ENCODE measurements at regions not wholly inside any gene's neighbourhood (a gene's known extent, or its start where the extent isn't known, plus 50 kb on each side); places are given as distances from the start of the nearest gene placed in this dataset.
A peak's percentile ranks its signal among the peaks of the same experiment; 100 is the strongest.
"Not testable (repeated sequence)": the region's sequence is repeated elsewhere in the genome, so short reads cannot be mapped to it uniquely, and the experiment has no call there.

GRCh38 chr5:129246088-129246487 lies 151.5 kb downstream of the ISOC1 start:
- no peak overlapping the region for H3K27ac ChIP-seq
- TF ChIP-seq CTCF (IDR thresholded peaks at IDR 0.05; ENCODE audit: low read depth, low read length) = no peak

GRCh38 chr5:129249886-129250285 lies 155.3 kb downstream of the ISOC1 start:
- H3K4me3 ChIP-seq (ENCODE audit: low read depth, low read length) = no peak overlapping the region
- H3K27ac ChIP-seq = no peak overlapping the region
- H3K27me3 ChIP-seq (ENCODE audit: insufficient read depth, low read depth, severe bottlenecking) = no peaks in the 10 kb centered on the region
- no peaks in the 10 kb centered on the region for H3K36me3 ChIP-seq
- H3K9me3 ChIP-seq (ENCODE audit: severe bottlenecking) = no peaks in the 10 kb centered on the region
- DNase-seq = no peak
- TF ChIP-seq CTCF (IDR thresholded peaks at IDR 0.05; ENCODE audit: low read depth, low read length) = no peak

More at GRCh38 chr5:129246088-129246487, 151.5 kb downstream of the ISOC1 start:
- Histone ChIP-seq H3K36me3 (no peaks in the 10 kb centered on the region), H3K27me3 (ENCODE audit: insufficient read depth, low read depth, severe bottlenecking) (no peaks in the 10 kb centered on the region), H3K4me3 (ENCODE audit: low read depth, low read length) (no peak overlapping the region), H3K9me3 (ENCODE audit: severe bottlenecking) (no peaks in the 10 kb centered on the region)
- DNase-seq = no peak

- Histone ChIP-seq H3K9me3 (ENCODE audit: severe bottlenecking) (no peaks in the 10 kb centered on the region), H3K27me3 (ENCODE audit: insufficient read depth, low read depth, severe bottlenecking) (no peaks in the 10 kb centered on the region), H3K36me3 (no peaks in the 10 kb centered on the region), H3K27ac (no peak overlapping the region), H3K4me3 (ENCODE audit: low read depth, low read length) (no peak overlapping the region)
- TF ChIP-seq CTCF (IDR thresholded peaks at IDR 0.05; ENCODE audit: low read depth, low read length) = peak; percentile 55
- peak; percentile 13 for DNase-seq
Observed at GRCh38 chr5:129271308-129271707, 176.8 kb downstream of the ISOC1 start.

- H3K27ac ChIP-seq = no peak overlapping the region
- H3K36me3 ChIP-seq = no peaks in the 10 kb centered on the region
- no peak overlapping the region for H3K4me3 ChIP-seq (ENCODE audit: low read depth, low read length)
- no peak for TF ChIP-seq CTCF (IDR thresholded peaks at IDR 0.05; ENCODE audit: low read depth, low read length)
- no peak for DNase-seq
- H3K9me3 ChIP-seq (ENCODE audit: severe bottlenecking) = no peaks in the 10 kb centered on the region
- no peaks in the 10 kb centered on the region for H3K27me3 ChIP-seq (ENCODE audit: insufficient read depth, low read depth, severe bottlenecking)
Observed at GRCh38 chr5:129284010-129284409, 176.1 kb upstream of the ADAMTS19 start.

- H3K9me3 ChIP-seq (ENCODE audit: severe bottlenecking); H3K36me3 ChIP-seq; H3K27me3 ChIP-seq (ENCODE audit: insufficient read depth, low read depth, severe bottlenecking); H3K27ac ChIP-seq; H3K4me3 ChIP-seq (ENCODE audit: low read depth, low read length); DNase-seq: not testable (repeated sequence)
Observed at GRCh38 chr5:129294216-129294615, 165.9 kb upstream of the ADAMTS19 start.

GRCh38 chr5:129306725-129307124 lies 153.4 kb upstream of the ADAMTS19 start:
- no peaks in the 10 kb centered on the region for H3K9me3 ChIP-seq (ENCODE audit: severe bottlenecking)
- TF ChIP-seq CTCF (IDR thresholded peaks at IDR 0.05; ENCODE audit: low read depth, low read length) = no peak
- no peaks in the 10 kb centered on the region for H3K27me3 ChIP-seq (ENCODE audit: insufficient read depth, low read depth, severe bottlenecking)
- H3K36me3 ChIP-seq = no peaks in the 10 kb centered on the region
- H3K27ac ChIP-seq = no peak overlapping the region
- peak; percentile 25 for DNase-seq
- H3K4me3 ChIP-seq (ENCODE audit: low read depth, low read length) = no peak overlapping the region
